Lung (tissue), 11 donors: ENCODE measurements at regions not wholly inside any gene's neighbourhood (a gene's known extent, or its start where the extent isn't known, plus 50 kb on each side); places are given as distances from the start of the nearest gene placed in this dataset.

Experiments used
- ATAC-seq: fragments of 200-7000 bp; cut with Tn5 transposase; one replicate; pipeline ENCODE4 v1.9.1; 2020; ENCODE audit warnings: moderate number of reproducible peaks; ENCODE audit not compliant: insufficient read depth, low FRiP score
- DNase-seq, 3 donors: peaks; one replicate each; pipeline ENCODE4 v3.0.0-alpha.2; 2013 to 2017
- H3K27ac ChIP-seq, 2 donors: one replicate each; pipeline ENCODE4 v1.5.1; 2013; ENCODE audit warnings: mild to moderate bottlenecking in 2 of 2, moderate library complexity in 2 of 2, control low read depth in 1 of 2, inconsistent platforms in 1 of 2, low read depth in 1 of 2, low read length in 1 of 2
- H3K27me3 ChIP-seq, 3 donors: one replicate each; pipeline ENCODE4 v1.5.1; 2013; ENCODE audit warnings: low read length in 2 of 3; ENCODE audit not compliant: control insufficient read depth in 3 of 3, insufficient read depth in 3 of 3
- H3K36me3 ChIP-seq, 4 donors: one replicate each; pipeline ENCODE4 v1.5.1; 2013; ENCODE audit warnings: low read length in 4 of 4, mild to moderate bottlenecking in 1 of 4, moderate library complexity in 1 of 4; ENCODE audit not compliant: control insufficient read depth in 4 of 4, insufficient read depth in 4 of 4
- H3K4me1 ChIP-seq, 5 donors: one replicate each; pipeline ENCODE4 v1.5.1; 2013; ENCODE audit warnings: low read length in 5 of 5, mild to moderate bottlenecking in 2 of 5, moderate library complexity in 1 of 5; ENCODE audit not compliant: control insufficient read depth in 5 of 5, insufficient read depth in 5 of 5
- H3K4me3 ChIP-seq: one replicate; pipeline ENCODE4 v1.5.1; 2013; ENCODE audit warnings: mild to moderate bottlenecking, control low read depth, moderate library complexity
- H3K9ac ChIP-seq, 2 donors: one replicate each; pipeline ENCODE4 v1.5.1; 2013; ENCODE audit warnings: low read length in 2 of 2, control low read depth in 1 of 2; ENCODE audit not compliant: insufficient read depth in 1 of 2
- H3K9me3 ChIP-seq, 4 donors: one replicate each; pipeline ENCODE4 v1.5.1; 2013; ENCODE audit warnings: low read length in 3 of 4, mild to moderate bottlenecking in 1 of 4, moderate library complexity in 1 of 4; ENCODE audit not compliant: control insufficient read depth in 4 of 4, insufficient read depth in 3 of 4
- WGBS, 2 donors: extraction: QIAGEN DNeasy Blood & Tissue Kit; methylation state at CpG; one replicate each; pipeline ENCODE4 v1.1.7; 2013; 5-methylcytosine and 5-hydroxymethylcytosine counted together
- TF ChIP-seq, protein P1 (sequence below): IDR thresholded peaks from 2 replicates; pipeline ENCODE4 v1.5.1; 2012; ENCODE audit warnings: mild to moderate bottlenecking; ENCODE audit errors: control extremely low read depth, extremely low read depth
- donor health status: control.
- donor health status: control.
- donor health status: Bipolar disorder and iron deficiency.
- donor health status: healthy.
- donor health status: DM: yes; HTN: yes; CAD: no.

- Histone ChIP-seq H3K27ac (no peak overlapping the region), H3K4me3 (no peak overlapping the region), H3K36me3 (no peaks in the 10 kb centered on the region), H3K9ac (no peak overlapping the region), H3K4me1 (no peaks in the 10 kb centered on the region), H3K9me3 (peaks cover 0 to 5% (median 2%) of the 10 kb centered on the region in 4 donors), H3K27me3 (no peaks in the 10 kb centered on the region)
- TF ChIP-seq, protein P1, sequence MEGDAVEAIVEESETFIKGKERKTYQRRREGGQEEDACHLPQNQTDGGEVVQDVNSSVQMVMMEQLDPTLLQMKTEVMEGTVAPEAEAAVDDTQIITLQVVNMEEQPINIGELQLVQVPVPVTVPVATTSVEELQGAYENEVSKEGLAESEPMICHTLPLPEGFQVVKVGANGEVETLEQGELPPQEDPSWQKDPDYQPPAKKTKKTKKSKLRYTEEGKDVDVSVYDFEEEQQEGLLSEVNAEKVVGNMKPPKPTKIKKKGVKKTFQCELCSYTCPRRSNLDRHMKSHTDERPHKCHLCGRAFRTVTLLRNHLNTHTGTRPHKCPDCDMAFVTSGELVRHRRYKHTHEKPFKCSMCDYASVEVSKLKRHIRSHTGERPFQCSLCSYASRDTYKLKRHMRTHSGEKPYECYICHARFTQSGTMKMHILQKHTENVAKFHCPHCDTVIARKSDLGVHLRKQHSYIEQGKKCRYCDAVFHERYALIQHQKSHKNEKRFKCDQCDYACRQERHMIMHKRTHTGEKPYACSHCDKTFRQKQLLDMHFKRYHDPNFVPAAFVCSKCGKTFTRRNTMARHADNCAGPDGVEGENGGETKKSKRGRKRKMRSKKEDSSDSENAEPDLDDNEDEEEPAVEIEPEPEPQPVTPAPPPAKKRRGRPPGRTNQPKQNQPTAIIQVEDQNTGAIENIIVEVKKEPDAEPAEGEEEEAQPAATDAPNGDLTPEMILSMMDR = no peak
- WGBS, 2 donors = 89 to 92% methylated on average over 3 of the region's 3 CpGs
- DNase-seq = no peak
- ATAC-seq = no peak
Measured at GRCh38 chr9:1857808-1858207, 157.3 kb upstream of the SMARCA2 start.

DNA sequence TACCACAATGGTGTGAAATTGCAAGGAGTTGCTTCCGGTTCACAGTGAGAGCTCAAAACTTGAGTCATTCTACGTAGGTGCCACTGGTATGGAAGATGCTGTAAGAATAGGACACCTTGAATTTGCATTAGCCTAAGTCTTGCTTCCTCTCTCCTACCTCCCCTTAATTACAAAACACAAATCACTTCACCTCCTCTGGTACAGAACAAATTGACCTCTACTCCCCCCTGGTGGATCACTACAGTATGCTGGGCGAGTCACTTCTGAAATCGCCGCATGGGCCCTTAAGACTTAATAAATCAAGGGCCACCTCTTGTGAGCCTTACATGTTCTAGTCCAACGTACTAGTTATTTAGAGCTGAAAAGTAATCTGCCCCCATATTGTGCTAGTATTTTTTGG is 145.3 kb upstream of the SMARCA2 start:
- WGBS, 2 donors = 51 to 55% methylated on average over 6 of the region's 6 CpGs
- Histone ChIP-seq H3K36me3 (no peaks in the 10 kb centered on the region), H3K4me1 (no peaks in the 10 kb centered on the region), H3K9me3 (no peaks in the 10 kb centered on the region), H3K27ac (no peak overlapping the region), H3K9ac (no peak overlapping the region), H3K4me3 (no peak overlapping the region), H3K27me3 (no peaks in the 10 kb centered on the region)
- ATAC-seq (no peak), DNase-seq (peak in 2 of 3 donors; percentile 34 to 43)
- TF ChIP-seq, protein P1 = no peak

- ATAC-seq (no peak), DNase-seq (no peak)
Measured at GRCh38 chr9:1870915-1871314, 144.2 kb upstream of the SMARCA2 start.

More at GRCh38 chr9:1870915-1871314, 144.2 kb upstream of the SMARCA2 start:
- no peak overlapping the region for H3K9ac ChIP-seq
- H3K4me3 ChIP-seq = no peak overlapping the region
- no peaks in the 10 kb centered on the region for H3K36me3 ChIP-seq
- WGBS, 2 donors = 87 to 88% methylated on average over 2 of the region's 2 CpGs
- H3K9me3 ChIP-seq = peaks cover 0 to under 1% (median 0%) of the 10 kb centered on the region in 4 donors
- no peaks in the 10 kb centered on the region for H3K27me3 ChIP-seq
- TF ChIP-seq, protein P1 = no peak
- no peak overlapping the region for H3K27ac ChIP-seq
- H3K4me1 ChIP-seq = peaks cover 0 to 1% (median 0%) of the 10 kb centered on the region in 5 donors
